ENCODE measurements at regions not wholly inside any gene's neighbourhood (a gene's known extent, or its start where the extent isn't known, plus 50 kb on each side); places are given as distances from the start of the nearest gene placed in this dataset.

DNA sequence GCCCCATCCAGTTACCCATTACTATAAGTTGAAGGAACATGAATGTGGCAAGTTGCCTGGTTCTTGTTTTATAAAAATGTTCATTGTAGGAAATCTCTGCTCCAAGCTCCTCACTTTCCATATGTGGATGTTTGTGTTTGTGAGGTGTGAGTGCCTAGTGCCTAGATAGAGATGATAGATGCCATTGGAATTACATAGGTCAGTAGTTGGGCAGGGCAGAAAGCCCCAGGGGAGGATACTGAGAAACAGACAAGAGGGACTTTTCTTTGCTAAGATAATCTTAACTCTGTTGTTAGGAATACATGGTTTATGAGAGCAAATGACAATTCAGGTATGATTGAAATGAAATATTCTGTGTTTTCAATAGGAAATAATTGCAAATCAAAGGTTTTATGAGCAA is 226.3 kb upstream of the GRIP1 start:
- TF ChIP-seq, protein P1, sequence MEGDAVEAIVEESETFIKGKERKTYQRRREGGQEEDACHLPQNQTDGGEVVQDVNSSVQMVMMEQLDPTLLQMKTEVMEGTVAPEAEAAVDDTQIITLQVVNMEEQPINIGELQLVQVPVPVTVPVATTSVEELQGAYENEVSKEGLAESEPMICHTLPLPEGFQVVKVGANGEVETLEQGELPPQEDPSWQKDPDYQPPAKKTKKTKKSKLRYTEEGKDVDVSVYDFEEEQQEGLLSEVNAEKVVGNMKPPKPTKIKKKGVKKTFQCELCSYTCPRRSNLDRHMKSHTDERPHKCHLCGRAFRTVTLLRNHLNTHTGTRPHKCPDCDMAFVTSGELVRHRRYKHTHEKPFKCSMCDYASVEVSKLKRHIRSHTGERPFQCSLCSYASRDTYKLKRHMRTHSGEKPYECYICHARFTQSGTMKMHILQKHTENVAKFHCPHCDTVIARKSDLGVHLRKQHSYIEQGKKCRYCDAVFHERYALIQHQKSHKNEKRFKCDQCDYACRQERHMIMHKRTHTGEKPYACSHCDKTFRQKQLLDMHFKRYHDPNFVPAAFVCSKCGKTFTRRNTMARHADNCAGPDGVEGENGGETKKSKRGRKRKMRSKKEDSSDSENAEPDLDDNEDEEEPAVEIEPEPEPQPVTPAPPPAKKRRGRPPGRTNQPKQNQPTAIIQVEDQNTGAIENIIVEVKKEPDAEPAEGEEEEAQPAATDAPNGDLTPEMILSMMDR (IDR thresholded peaks at IDR 0.05; ENCODE audit: borderline replicate concordance, extremely low read depth, insufficient read depth): no peak
- intact Hi-C loops (cut with DNase I): no loop called here
- FAIRE-seq (no peak), DNase-seq (no peak)
- no peaks in the 10 kb centered on the region for H3K36me3 ChIP-seq (ENCODE audit: control insufficient read depth in 2 of 3, insufficient read depth in 3 of 3, low read length in 3 of 3)
- no peaks in the 10 kb centered on the region for H3K4me1 ChIP-seq (ENCODE audit: control insufficient read depth in 2 of 3, insufficient read depth in 2 of 3, low read depth in 1 of 3, low read length in 3 of 3)
- H3K4me3 ChIP-seq (ENCODE audit: low read length in 3 of 3): no peak overlapping the region
- H3K27ac ChIP-seq (ENCODE audit: low read depth in 2 of 2, low read length in 2 of 2): no peak overlapping the region
- no peaks in the 10 kb centered on the region for H3K27me3 ChIP-seq (ENCODE audit: control insufficient read depth, insufficient read depth, low read length)
- no peaks in the 10 kb centered on the region for H3K9me3 ChIP-seq (ENCODE audit: control insufficient read depth in 2 of 3, insufficient read depth in 1 of 3, low read length in 3 of 3)
- H3K9ac ChIP-seq (ENCODE audit: low read length in 3 of 3): no peak overlapping the region

DNA sequence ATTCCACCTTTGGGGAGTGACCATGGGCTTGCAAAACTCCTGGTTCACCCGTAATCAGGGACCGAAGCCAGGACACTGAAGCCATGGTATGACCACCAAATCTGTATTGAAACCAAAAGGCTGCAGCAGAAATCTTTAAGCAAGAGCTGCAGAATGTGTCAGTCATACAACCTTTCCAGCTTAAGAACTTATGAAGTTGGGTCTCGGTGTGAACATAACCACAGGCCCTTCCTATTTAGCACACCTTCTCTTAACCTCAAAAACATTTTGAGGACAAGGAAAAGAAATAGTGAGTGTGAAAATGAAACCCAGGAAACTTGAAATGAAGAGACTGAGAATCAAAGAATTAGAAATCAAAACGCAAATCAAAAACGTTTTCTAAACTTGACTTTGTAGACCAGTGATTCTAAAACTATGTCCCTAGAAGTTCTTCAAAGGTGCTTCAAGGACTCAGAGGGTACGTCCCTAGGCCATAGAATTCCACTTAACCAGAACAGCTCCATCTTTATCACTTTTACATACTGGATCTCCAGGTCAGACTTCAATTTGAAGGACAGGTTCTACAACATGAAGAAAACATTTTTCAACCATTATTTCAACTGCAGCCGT is 231.6 kb upstream of the GRIP1 start:
- H3K9ac ChIP-seq (ENCODE audit: low read length in 3 of 3): no peak overlapping the region
- DNase-seq (no peak), FAIRE-seq (no peak)

DNA sequence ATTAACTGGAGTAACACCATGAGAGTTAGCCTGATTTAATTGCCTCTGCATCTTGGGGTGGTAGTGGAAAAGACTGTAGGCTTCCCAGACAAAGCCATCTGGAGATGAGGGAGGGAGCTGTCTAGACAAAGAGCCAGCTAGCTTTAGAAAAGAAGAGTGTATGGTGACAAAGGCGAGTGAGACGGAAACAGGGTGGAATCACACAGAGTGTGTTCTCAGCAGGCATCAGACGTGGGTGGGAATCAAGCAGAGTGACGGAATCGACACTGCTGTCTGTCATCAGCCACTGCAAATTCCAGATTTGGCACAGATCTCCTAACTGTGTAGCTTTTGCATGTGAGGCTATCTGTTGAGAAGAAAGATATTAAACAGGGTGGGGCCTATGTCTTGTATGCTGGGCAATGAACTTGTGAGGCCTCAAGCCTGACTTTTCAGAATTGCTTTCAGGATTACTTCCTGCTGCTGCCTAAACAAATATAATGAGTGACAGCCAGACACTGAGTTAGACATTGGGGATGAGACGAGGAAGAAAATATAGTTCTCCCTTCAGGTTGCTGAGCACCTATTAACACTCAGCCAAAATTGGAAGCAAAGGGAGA is 236.5 kb upstream of the GRIP1 start:
- DNase-seq (no peak), FAIRE-seq (no peak)
- H3K36me3 ChIP-seq (ENCODE audit: control insufficient read depth in 2 of 3, insufficient read depth in 3 of 3, low read length in 3 of 3): no peaks in the 10 kb centered on the region
- no peak overlapping the region for H3K27ac ChIP-seq (ENCODE audit: low read depth in 2 of 2, low read length in 2 of 2)
- no peaks in the 10 kb centered on the region for H3K27me3 ChIP-seq (ENCODE audit: control insufficient read depth, insufficient read depth, low read length)
- no peak overlapping the region for H3K9ac ChIP-seq (ENCODE audit: low read length in 3 of 3)
- intact Hi-C loops (cut with DNase I): no loop called here
- H3K4me3 ChIP-seq (ENCODE audit: low read length in 3 of 3): no peak overlapping the region
- H3K9me3 ChIP-seq (ENCODE audit: control insufficient read depth in 2 of 3, insufficient read depth in 1 of 3, low read length in 3 of 3): no peaks in the 10 kb centered on the region
- TF ChIP-seq, protein P1 (IDR thresholded peaks at IDR 0.05; ENCODE audit: borderline replicate concordance, extremely low read depth, insufficient read depth): no peak
- H3K4me1 ChIP-seq (ENCODE audit: control insufficient read depth in 2 of 3, insufficient read depth in 2 of 3, low read depth in 1 of 3, low read length in 3 of 3): no peaks in the 10 kb centered on the region

More for the DNA sequence above, 231.6 kb upstream of the GRIP1 start:
- Histone ChIP-seq H3K27ac (ENCODE audit: low read depth in 2 of 2, low read length in 2 of 2) (no peak overlapping the region), H3K9me3 (ENCODE audit: control insufficient read depth in 2 of 3, insufficient read depth in 1 of 3, low read length in 3 of 3) (no peaks in the 10 kb centered on the region), H3K4me1 (ENCODE audit: control insufficient read depth in 2 of 3, insufficient read depth in 2 of 3, low read depth in 1 of 3, low read length in 3 of 3) (no peaks in the 10 kb centered on the region), H3K36me3 (ENCODE audit: control insufficient read depth in 2 of 3, insufficient read depth in 3 of 3, low read length in 3 of 3) (no peaks in the 10 kb centered on the region), H3K4me3 (ENCODE audit: low read length in 3 of 3) (no peak overlapping the region), H3K27me3 (ENCODE audit: control insufficient read depth, insufficient read depth, low read length) (no peaks in the 10 kb centered on the region)
- intact Hi-C loops (cut with DNase I): no loop called here
- TF ChIP-seq, protein P1 (IDR thresholded peaks at IDR 0.05; ENCODE audit: borderline replicate concordance, extremely low read depth, insufficient read depth): no peak

Measured in kidney (tissue), 13 donors.